SU-DHL-6 (cell line): ENCODE measurements at regions not wholly inside any gene's neighbourhood (a gene's known extent, or its start where the extent isn't known, plus 50 kb on each side); places are given as distances from the start of the nearest gene placed in this dataset.

ENCODE experiments used
- EZH2phosphoT487 ChIP-seq: fragments of 200-600 bp; sonication (generic), shearing (Covaris generic); conservative IDR thresholded peaks from 2 replicates; pipeline ENCODE4 v1.6.1; 2018; ENCODE audit warnings: mild to moderate bottlenecking, antibody characterized with exemption, low read length, moderate library complexity, mixed read lengths
- TF ChIP-seq, protein P1 (sequence below): fragments of 200-600 bp; sonication (generic); IDR thresholded peaks from one replicate; pipeline ENCODE4 v1.5.1; 2017; ENCODE audit warnings: antibody characterized with exemption, mild to moderate bottlenecking, low read length, moderate library complexity; ENCODE audit not compliant: insufficient read depth, poor library complexity, severe bottlenecking

DNA sequence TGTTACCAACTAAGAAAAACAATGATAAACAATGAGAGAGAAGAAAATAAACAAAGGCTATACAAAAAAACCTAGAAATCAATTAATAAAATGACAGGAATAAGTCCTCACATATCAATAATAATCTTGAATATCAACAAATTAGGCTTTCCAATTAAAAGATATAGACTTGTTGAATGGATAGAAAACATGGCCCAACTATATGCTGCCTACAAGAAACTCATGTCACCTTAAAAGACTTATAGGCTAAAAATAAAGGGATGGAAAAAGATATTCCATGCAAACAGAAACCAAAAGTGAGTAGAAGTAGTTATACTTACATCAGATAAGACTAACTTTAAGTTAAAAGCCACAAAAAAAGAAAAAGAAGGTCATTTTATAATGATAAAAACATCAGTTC is 183.9 kb downstream of the MYRFL start:
- TF ChIP-seq, protein P1, sequence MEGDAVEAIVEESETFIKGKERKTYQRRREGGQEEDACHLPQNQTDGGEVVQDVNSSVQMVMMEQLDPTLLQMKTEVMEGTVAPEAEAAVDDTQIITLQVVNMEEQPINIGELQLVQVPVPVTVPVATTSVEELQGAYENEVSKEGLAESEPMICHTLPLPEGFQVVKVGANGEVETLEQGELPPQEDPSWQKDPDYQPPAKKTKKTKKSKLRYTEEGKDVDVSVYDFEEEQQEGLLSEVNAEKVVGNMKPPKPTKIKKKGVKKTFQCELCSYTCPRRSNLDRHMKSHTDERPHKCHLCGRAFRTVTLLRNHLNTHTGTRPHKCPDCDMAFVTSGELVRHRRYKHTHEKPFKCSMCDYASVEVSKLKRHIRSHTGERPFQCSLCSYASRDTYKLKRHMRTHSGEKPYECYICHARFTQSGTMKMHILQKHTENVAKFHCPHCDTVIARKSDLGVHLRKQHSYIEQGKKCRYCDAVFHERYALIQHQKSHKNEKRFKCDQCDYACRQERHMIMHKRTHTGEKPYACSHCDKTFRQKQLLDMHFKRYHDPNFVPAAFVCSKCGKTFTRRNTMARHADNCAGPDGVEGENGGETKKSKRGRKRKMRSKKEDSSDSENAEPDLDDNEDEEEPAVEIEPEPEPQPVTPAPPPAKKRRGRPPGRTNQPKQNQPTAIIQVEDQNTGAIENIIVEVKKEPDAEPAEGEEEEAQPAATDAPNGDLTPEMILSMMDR = no peak
- TF ChIP-seq EZH2phosphoT487 = no peak
